C4-2B (cell line): ENCODE measurements at regions not wholly inside any gene's neighbourhood (a gene's known extent, or its start where the extent isn't known, plus 50 kb on each side); places are given as distances from the start of the nearest gene placed in this dataset.

Source experiments
- CTCF ChIP-seq: fragments of 450-650 bp; conservative IDR thresholded peaks from 2 replicates; pipeline ENCODE4 v1.5.1; 2017; ENCODE audit warnings: mild to moderate bottlenecking
- ZFX ChIP-seq: fragments of 450-650 bp; IDR thresholded peaks from 2 replicates; pipeline ENCODE4 v1.6.1; 2017

- no peak for TF ChIP-seq CTCF
- no peak for TF ChIP-seq ZFX
These were observed 335.6 kb downstream of the EIPR1 start for GRCh38 chr2:3041841-3042600.
